HEK293 (cell line): ENCODE measurements at regions not wholly inside any gene's neighbourhood (a gene's known extent, or its start where the extent isn't known, plus 50 kb on each side); places are given as distances from the start of the nearest gene placed in this dataset.

Source experiments
- CTCF ChIA-PET: fragments of 350-600 bp; formaldehyde crosslinking; extraction: SDS; loops from one replicate; lab custom pipeline; 2021; ENCODE audit warnings: antibody characterized with exemption; lab: Yijun Ruan, JAX
- POLR2A ChIA-PET: fragments of 300-600 bp; formaldehyde crosslinking; extraction: SDS; loops from one replicate; lab custom pipeline; 2020; ENCODE audit warnings: antibody characterized with exemption, inconsistent platforms; lab: Yijun Ruan, JAX
- H3K27ac ChIP-seq: fragments of 200-500 bp; sonication (Bioruptor generic); 2 replicates; pipeline ENCODE4 v1.5.1; 2014; ENCODE audit warnings: low read depth, low read length, control low read depth, inconsistent platforms; ENCODE audit errors: extremely low read depth
- H3K36me3 ChIP-seq, 2 experiments: fragments of 200-500 bp in 1 of 2; sonication (Bioruptor generic) in 1 of 2; 1 replicate in 1 of 2; 2 replicates in 1 of 2; pipeline ENCODE4 v1.5.1; 2014 to 2017; ENCODE audit warnings: inconsistent platforms in 2 of 2, low read length in 2 of 2; ENCODE audit not compliant: control insufficient read depth in 2 of 2, insufficient read depth in 1 of 2
- H3K4me1 ChIP-seq: fragments of 200-500 bp; sonication (Bioruptor generic); 2 replicates; pipeline ENCODE4 v1.5.1; 2014; ENCODE audit warnings: mild to moderate bottlenecking, low read length, inconsistent platforms; ENCODE audit not compliant: control insufficient read depth, insufficient read depth
- H3K4me3 ChIP-seq: 2 replicates; pipeline ENCODE4 v1.5.1; 2011; ENCODE audit warnings: low read depth, mild to moderate bottlenecking, control low read depth, low read length, moderate library complexity
- H3K9me3 ChIP-seq: fragments of 200-500 bp; sonication (Bioruptor generic); 2 replicates; pipeline ENCODE4 v1.5.1; 2014; ENCODE audit warnings: low read depth, low read length, inconsistent platforms; ENCODE audit not compliant: control insufficient read depth, insufficient read depth
- EGR2 ChIP-seq: fragments of 450-650 bp; formaldehyde crosslinking; IDR thresholded peaks from 2 replicates; pipeline ENCODE4 v1.5.1; 2016; ENCODE audit warnings: low read depth, missing biosample characterization, missing genetic modification characterization
- MEIS1 ChIP-seq: sonication (generic); formaldehyde crosslinking; IDR thresholded peaks from 2 replicates; pipeline ENCODE4 v1.8.1; 2022; ENCODE audit warnings: missing genetic modification reagents, mild to moderate bottlenecking, borderline replicate concordance
- PBX3 ChIP-seq: sonication (generic); formaldehyde crosslinking; IDR thresholded peaks from 2 replicates; pipeline ENCODE4 v1.8.1; 2022; ENCODE audit warnings: mild to moderate bottlenecking, moderate library complexity, missing genetic modification reagents
- ZBTB10 ChIP-seq: fragments of 450-650 bp; formaldehyde crosslinking; IDR thresholded peaks from 2 replicates; pipeline ENCODE4 v1.5.1; 2016; ENCODE audit warnings: missing biosample characterization, missing genetic modification characterization
- ZBTB20 ChIP-seq: fragments of 450-650 bp; formaldehyde crosslinking; IDR thresholded peaks from 2 replicates; pipeline ENCODE4 v1.5.1; 2016; ENCODE audit warnings: missing biosample characterization, missing genetic modification characterization
- ZBTB7A ChIP-seq: fragments of 450-650 bp; formaldehyde crosslinking; IDR thresholded peaks from 2 replicates; pipeline ENCODE4 v1.5.1; 2016; ENCODE audit warnings: low read depth, missing biosample characterization, missing genetic modification characterization
- ZIC2 ChIP-seq: fragments of 450-650 bp; formaldehyde crosslinking; IDR thresholded peaks from 2 replicates; pipeline ENCODE4 v1.5.1; 2016; ENCODE audit warnings: missing biosample characterization, missing genetic modification characterization
- ZNF324 ChIP-seq: fragments of 450-650 bp; formaldehyde crosslinking; IDR thresholded peaks from 2 replicates; pipeline ENCODE4 v1.5.1; 2016; ENCODE audit warnings: missing biosample characterization, missing genetic modification characterization
- ZNF341 ChIP-seq: fragments of 450-650 bp; formaldehyde crosslinking; IDR thresholded peaks from 2 replicates; pipeline ENCODE4; 2016; ENCODE audit warnings: low read depth, missing biosample characterization, missing genetic modification characterization
- ZNF623 ChIP-seq: fragments of 450-650 bp; formaldehyde crosslinking; IDR thresholded peaks from 2 replicates; pipeline ENCODE4 v1.5.1; 2016; ENCODE audit warnings: missing biosample characterization, missing genetic modification characterization
- ZNF830 ChIP-seq: fragments of 450-650 bp; IDR thresholded peaks from 2 replicates; pipeline ENCODE4 v1.5.0; 2018; ENCODE audit warnings: missing biosample characterization, missing genetic modification characterization, low read depth, mild to moderate bottlenecking, moderate library complexity
- ZXDB ChIP-seq: fragments of 450-650 bp; formaldehyde crosslinking; IDR thresholded peaks from 2 replicates; pipeline ENCODE4 v1.5.1; 2016; ENCODE audit warnings: missing biosample characterization, missing genetic modification characterization
- TF ChIP-seq, protein P1 (sequence below): fragments of 450-650 bp; formaldehyde crosslinking; IDR thresholded peaks from 2 replicates; pipeline ENCODE4 v1.5.1; 2017; ENCODE audit warnings: missing biosample characterization, missing genetic modification characterization
- TF ChIP-seq, protein P2 (sequence below): fragments of 450-650 bp; formaldehyde crosslinking; IDR thresholded peaks from 2 replicates; pipeline ENCODE4 v1.5.1; 2016; ENCODE audit warnings: missing biosample characterization, missing genetic modification characterization, low read depth

DNA sequence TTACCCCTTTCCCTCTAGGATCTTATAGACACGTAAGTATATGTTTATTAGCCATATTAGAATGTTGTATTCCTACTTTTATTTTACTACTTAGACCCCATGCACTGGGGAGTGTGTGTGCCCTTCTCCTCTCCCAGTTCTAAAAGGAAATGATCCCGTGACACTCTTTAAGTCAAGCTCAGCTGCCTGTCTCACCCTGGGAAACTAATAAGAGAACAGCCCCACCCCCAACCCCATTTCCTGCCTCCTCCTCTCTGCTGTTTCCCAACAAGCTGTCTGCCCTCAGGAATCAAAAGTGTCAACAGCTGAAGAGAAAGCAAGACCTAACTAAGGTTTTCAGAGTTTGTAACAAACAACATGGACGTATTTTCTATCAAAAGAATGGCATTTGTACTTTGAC is 92.6 kb upstream of the VAV3 start:
- CTCF ChIA-PET: no interaction called here
- H3K4me3 ChIP-seq: no peak overlapping the region
- no peaks in the 10 kb centered on the region for H3K9me3 ChIP-seq
- POLR2A ChIA-PET: no interaction called here
- H3K36me3 ChIP-seq: no peaks in the 10 kb centered on the region
- H3K4me1 ChIP-seq: no peaks in the 10 kb centered on the region
- H3K27ac ChIP-seq: no peak overlapping the region
- TF ChIP-seq PBX3 (CRISPR knock-in tag): no peak
- no peak for TF ChIP-seq ZXDB (tag by site-specific recombination)
- TF ChIP-seq, protein P1, sequence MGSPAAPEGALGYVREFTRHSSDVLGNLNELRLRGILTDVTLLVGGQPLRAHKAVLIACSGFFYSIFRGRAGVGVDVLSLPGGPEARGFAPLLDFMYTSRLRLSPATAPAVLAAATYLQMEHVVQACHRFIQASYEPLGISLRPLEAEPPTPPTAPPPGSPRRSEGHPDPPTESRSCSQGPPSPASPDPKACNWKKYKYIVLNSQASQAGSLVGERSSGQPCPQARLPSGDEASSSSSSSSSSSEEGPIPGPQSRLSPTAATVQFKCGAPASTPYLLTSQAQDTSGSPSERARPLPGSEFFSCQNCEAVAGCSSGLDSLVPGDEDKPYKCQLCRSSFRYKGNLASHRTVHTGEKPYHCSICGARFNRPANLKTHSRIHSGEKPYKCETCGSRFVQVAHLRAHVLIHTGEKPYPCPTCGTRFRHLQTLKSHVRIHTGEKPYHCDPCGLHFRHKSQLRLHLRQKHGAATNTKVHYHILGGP: no peak
- TF ChIP-seq, protein P2, sequence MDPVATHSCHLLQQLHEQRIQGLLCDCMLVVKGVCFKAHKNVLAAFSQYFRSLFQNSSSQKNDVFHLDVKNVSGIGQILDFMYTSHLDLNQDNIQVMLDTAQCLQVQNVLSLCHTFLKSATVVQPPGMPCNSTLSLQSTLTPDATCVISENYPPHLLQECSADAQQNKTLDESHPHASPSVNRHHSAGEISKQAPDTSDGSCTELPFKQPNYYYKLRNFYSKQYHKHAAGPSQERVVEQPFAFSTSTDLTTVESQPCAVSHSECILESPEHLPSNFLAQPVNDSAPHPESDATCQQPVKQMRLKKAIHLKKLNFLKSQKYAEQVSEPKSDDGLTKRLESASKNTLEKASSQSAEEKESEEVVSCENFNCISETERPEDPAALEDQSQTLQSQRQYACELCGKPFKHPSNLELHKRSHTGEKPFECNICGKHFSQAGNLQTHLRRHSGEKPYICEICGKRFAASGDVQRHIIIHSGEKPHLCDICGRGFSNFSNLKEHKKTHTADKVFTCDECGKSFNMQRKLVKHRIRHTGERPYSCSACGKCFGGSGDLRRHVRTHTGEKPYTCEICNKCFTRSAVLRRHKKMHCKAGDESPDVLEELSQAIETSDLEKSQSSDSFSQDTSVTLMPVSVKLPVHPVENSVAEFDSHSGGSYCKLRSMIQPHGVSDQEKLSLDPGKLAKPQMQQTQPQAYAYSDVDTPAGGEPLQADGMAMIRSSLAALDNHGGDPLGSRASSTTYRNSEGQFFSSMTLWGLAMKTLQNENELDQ: no peak
- no peak for TF ChIP-seq ZBTB10 (tag by site-specific recombination)
- no peak for TF ChIP-seq EGR2 (tag by site-specific recombination)
- TF ChIP-seq ZNF324 (tag by site-specific recombination): no peak
- no peak for TF ChIP-seq ZBTB7A
- no peak for TF ChIP-seq MEIS1 (CRISPR knock-in tag)
- no peak for TF ChIP-seq ZNF830 (tag by site-specific recombination)
- TF ChIP-seq, all 188 proteins: peak for 0

- CTCF ChIA-PET: no interaction called here
- TF ChIP-seq ZNF341 (tag by site-specific recombination): no peak
- TF ChIP-seq ZIC2 (tag by site-specific recombination): no peak
- no peak for TF ChIP-seq ZNF623 (tag by site-specific recombination)
- H3K27ac ChIP-seq: no peak overlapping the region
- no peaks in the 10 kb centered on the region for H3K9me3 ChIP-seq
- H3K36me3 ChIP-seq: no peaks in the 10 kb centered on the region
- peaks cover 5% of the 10 kb centered on the region for H3K4me1 ChIP-seq
- H3K4me3 ChIP-seq: no peak overlapping the region
- POLR2A ChIA-PET: no interaction called here
These were observed 91.5 kb upstream of the VAV3 start for GRCh38 chr1:108056436-108056990.

GRCh38 chr1:108055387-108055786 is 90.4 kb upstream of the VAV3 start:
- POLR2A ChIA-PET: no interaction called here
- CTCF ChIA-PET: no interaction called here

More at GRCh38 chr1:108055387-108055786, 90.4 kb upstream of the VAV3 start:
- no peak for TF ChIP-seq ZBTB20 (tag by site-specific recombination)
- TF ChIP-seq ZXDB (tag by site-specific recombination): no peak
- H3K9me3 ChIP-seq: no peaks in the 10 kb centered on the region
- H3K4me3 ChIP-seq: no peak overlapping the region
- peaks cover 5% of the 10 kb centered on the region for H3K4me1 ChIP-seq
- no peak overlapping the region for H3K27ac ChIP-seq
- H3K36me3 ChIP-seq: no peaks in the 10 kb centered on the region
